Amygdala (tissue), 56 donors: ENCODE measurements at regions not wholly inside any gene's neighbourhood (a gene's known extent, or its start where the extent isn't known, plus 50 kb on each side); places are given as distances from the start of the nearest gene placed in this dataset.
"Not testable (repeated sequence)": the region's sequence is repeated elsewhere in the genome, so short reads cannot be mapped to it uniquely, and the experiment has no call there.

Experiments
- DNase-seq, 56 donors: peaks; one replicate each; lab custom pipeline; 2025; lab: John Stamatoyannopoulos, UW

DNA sequence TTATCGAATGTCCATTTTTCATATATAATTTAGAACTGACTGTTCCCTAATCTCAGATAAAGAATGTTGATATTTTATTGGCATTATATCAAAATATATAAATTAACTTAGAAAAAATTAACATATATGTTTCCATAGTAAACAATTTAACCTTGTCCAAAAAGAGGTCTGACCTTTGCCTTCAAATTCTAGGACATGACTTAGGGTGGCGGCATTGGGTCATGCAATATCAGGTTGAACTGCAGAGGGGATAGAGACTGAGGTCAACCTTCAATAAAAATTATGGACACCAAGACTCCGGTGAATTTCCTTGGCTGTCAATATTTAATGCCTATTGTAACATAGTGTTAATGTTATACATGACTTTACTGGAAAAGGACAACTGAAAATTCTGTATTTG, 199.8 kb downstream of the RPL10L start:
- no peak for DNase-seq

GRCh38 chr14:46444666-46445065, 206.9 kb downstream of the RPL10L start:
- no peak for DNase-seq

DNA sequence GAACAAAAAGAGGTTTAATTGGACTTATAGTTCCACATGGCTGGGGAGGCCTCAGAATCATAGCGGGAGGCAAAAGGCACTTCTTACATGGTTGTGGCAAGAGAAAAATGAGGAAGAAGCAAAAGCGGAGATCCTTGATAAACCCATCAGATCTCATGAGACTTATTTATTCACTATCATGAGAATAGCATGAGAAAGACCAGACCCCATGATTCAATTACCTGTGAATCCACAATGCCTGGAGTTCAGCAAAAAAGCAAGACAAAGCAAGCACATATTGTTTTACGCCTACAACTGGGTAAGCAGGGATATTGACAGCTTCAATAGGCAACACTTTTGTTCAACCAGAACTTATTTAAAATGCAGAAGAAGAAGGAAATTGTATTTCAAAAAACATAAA, 218.2 kb downstream of the RPL10L start:
- no peak for DNase-seq

DNA sequence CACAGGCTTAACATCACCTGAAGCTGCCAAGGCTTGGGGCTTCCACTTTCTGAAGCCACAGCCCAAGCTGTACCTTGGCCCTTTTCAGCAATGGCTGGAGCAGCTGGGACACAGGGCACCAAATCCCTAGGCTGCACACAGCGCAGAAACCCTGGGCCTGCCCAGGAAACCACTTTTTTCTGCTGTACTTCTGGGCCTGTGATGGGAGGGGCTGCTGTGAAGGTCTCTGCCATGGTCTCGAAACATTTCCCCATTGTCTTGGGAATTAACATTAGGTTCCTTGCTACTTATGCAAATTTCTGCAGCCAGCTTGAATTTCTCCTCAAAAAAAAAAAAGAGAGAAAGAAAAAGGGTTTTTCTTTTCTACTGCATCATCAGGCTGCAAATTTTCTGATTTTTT, 219.1 kb downstream of the RPL10L start:
- DNase-seq, result no peak

DNA sequence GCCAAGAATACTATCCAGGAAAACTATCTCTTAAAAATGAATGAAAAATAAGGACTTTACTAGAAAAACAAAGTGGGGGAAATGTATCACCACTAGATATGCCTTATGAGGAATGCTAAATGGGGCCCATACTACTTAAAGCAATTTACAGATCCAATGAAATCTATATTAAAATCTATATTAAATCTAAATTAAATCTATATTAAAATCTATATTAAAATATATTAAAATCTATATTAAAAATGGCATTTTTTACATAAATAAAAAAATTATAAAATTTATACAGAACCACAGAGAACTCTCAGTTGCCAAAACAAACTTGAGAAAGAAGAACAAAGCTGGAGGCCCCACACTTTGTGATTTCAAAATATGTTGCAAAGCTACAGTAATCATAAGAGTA, 234.5 kb downstream of the RPL10L start:
- DNase-seq, result no peak

DNA sequence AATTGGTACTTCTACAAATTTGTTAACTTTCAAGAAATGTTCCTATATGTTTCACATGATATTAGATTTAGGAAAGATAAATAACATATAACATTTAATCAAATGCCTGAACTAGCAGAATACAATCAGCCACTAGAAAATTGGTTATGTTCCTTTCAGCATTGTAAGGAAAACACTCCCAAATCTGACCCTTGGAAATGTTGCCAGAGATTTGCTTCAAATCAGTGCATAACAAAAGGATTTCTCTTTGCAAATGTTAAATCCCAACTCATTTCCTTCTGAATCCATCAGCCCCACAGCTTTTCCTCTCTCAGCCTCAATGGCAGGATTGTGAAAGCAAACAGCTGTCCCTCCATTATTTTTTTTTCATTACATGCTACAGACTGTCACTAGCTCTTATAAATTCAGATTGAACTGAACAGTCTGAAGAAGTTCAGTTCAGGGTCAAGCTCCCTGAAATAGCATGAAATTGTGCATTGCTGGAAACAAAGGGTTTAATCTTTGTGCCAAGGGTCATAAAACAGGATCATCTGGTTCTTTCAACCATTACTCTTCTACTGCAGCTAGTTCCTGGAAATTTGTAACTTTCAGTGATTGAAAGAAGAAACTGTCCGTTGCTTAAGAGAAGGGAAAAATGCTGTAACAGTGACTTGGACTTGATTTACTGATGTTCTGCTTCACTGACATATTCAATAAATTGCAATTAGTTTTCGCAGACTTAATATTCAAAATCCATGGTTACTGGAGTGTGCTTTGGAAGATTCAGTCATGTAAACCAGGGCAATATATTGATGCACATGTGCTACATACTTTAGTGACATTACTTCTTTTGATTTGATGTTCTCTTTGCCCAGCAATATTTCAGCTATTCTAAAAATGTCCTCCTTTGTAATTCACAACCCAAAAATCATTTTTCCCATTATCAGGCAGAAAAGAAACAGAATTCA, 246.4 kb downstream of the RPL10L start:
- DNase-seq, result no peak

- not testable (repeated sequence) for DNase-seq
Measured at GRCh38 chr14:46402001-46402690, 249.4 kb downstream of the RPL10L start.

DNA sequence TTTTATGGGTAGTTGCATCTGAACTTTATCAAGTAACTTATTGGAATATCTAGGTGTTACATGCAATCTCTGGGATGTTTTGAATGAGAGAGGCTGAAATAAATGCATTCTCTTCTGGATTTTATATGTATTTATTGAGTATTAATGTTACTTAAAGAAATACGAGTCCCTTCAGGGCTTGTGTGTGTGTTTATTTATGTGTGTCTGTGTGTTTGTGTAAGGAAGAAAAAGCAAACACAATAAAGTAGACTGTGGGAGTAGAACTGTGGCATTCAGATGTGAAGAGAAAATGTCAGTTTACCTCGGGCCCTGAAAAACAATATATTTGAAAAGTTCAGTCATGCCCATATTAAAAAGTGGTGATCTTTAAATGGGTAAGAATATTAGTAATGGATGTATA, 250.5 kb downstream of the RPL10L start:
- DNase-seq, result no peak

GRCh38 chr14:46399049-46399448, 252.5 kb downstream of the RPL10L start:
- DNase-seq, result no peak

DNA sequence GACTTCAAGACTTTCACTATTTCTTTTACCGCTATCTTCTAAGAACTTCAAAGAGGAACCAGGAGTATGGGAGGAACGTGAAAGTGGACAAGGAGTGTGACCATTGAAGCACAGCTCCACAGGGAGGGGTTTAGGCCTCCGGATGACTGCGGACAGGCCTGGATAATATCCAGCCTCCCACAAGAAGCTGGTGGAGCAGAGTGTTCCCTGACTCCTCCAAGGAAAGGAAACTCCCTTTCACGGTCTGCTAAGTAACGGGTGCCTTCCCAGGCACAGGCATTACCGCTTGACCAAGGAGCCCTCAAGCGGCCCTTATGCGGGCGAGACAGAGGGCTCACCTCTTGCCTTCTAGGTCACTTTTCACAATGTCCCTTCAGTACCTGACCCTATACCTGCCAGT, 267.0 kb downstream of the RPL10L start:
- no peak for DNase-seq

DNA sequence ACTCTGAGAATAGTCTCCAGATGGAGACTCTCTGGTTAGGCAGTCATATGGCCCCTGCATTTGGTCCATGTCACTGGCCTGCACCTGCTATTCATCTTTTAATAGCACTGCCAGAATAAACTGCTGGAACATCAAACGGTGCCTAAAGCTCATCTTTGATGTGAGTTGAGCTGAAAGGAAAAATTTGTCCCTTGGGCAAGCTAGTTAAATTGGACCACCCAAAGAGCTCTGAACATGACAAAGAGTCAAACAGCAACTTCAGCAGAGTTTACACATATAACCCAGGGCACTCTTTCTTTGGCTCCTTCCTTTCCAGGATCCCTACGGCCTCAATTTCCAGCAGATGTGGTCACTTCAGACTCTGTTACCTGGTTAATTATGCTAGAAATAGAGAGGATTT, 269.9 kb downstream of the RPL10L start:
- DNase-seq, result no peak

DNA sequence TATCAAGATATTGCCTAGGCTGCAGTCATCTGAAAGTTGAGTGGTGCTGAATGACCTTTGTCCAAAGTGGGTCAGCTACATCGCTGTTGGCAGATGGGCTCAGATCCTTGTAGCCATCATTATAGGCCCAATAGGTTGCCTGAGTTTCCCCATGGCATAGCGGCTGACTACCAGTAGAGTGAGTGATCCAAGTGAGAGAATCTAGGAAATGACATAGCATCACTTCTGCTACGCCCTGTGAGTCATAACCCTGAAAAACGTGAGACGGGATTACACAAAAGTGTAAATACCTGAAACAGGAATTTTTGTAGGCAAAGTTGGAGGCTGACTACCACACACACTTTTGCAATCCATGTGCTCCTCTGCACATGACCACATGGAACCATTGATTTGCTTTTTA, 273.3 kb downstream of the RPL10L start:
- no peak for DNase-seq

GRCh38 chr14:46377305-46377704, 274.3 kb downstream of the RPL10L start:
- no peak for DNase-seq

GRCh38 chr14:46369391-46369790, 282.2 kb downstream of the RPL10L start:
- DNase-seq, result no peak

DNA sequence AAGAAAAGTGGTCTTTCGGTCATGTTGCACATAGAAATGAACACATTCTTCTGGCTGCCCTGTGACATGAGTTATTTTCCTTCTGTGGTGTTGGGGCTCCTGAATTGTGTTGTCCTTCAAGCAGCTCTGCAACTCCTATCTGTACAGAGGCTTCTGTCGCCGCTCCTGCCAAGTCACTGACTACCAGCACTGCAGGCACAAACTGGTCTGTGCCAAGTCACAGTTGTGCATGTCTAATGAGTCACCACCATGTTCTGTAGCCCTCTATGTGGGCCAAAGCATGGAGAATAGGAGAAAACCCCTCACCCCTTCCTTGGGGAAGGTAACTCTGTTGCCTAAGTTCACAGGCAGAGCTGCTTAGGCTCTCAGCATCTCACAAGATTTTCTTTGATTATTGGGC, 283.3 kb downstream of the RPL10L start:
- peak in 1 of 56 donors; percentile 0 for DNase-seq

DNA sequence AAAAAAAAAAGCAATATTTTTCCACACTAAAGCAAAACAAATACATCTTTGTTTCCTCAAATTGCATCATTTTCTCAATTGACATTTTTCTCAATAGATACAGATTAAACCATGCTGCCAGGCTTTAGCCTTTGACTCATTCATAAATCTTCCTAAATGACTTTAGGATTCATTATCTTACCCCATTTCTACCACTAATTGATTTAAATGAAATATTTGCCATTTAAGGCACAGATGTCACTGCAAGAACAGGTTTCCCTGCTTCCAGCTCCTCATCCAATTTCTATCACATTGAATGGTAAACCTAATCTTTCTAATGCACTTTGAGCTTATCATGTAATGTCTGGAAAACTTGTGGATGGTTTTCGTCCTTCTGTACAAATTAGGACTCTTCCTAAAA, 298.7 kb downstream of the RPL10L start:
- no peak for DNase-seq

GRCh38 chr14:46344327-46344937, 307.1 kb downstream of the RPL10L start:
- DNase-seq, result no peak

- no peak for DNase-seq
Measured at GRCh38 chr14:46325777-46326176, 325.8 kb downstream of the RPL10L start.

DNA sequence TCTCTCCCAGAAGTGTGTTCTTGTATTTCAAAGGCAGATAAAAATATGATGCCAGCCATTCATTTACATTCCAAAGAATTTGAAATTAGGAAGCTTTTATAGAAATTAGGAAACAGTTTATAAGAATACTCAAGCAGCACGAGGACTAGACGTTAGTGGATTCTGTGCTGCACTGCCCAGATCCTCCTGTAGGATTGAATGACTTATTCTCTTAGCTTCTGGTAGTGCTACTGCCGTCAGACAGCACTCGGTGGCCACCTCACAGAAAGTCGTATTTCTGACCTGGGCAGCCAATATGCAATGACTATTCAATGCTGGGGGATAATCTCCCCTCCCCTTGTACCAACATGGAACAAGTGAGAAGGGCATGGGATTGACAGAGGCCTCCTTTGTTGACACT, 326.4 kb downstream of the RPL10L start:
- DNase-seq, result no peak

DNA sequence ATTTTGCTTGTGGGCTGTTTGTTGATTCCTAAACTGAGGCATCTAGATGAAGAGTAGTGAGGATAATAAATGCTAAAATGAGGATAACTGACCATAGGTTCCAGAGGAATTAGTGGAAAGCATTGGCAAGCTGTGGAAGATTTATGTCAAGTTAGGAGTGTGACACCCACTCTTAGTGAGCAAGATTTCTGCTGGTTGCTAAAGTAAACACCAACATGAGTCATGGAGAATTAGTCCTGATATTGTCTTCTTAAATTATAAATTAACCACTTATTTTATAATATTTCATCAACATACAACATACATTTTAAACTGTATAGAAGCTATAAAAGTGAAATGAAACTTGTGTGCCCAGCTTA, 328.2 kb downstream of the RPL10L start:
- DNase-seq, result no peak

- DNase-seq, result no peak
Measured at GRCh38 chr14:46322730-46323403, 328.7 kb downstream of the RPL10L start.
